NCI-H1417 (cell line): ENCODE measurements at regions not wholly inside any gene's neighbourhood (a gene's known extent, or its start where the extent isn't known, plus 50 kb on each side); places are given as distances from the start of the nearest gene placed in this dataset.

Experiments used
- DNase-seq, 3 experiments: peaks; one replicate each; lab custom pipeline; 2025; lab: John Stamatoyannopoulos, UW

- DNase-seq: no peak
These were observed 134.8 kb downstream of the CMPK2 start for GRCh38 chr2:6730649-6731532.

- no peak for DNase-seq
These were observed 126.2 kb downstream of the CMPK2 start for GRCh38 chr2:6739547-6739946.

GRCh38 chr2:6741229-6741628 is 124.5 kb downstream of the CMPK2 start:
- no peak for DNase-seq

GRCh38 chr2:6744038-6744437 is 121.7 kb downstream of the CMPK2 start:
- no peak for DNase-seq

GRCh38 chr2:6747433-6747832 is 118.3 kb downstream of the CMPK2 start:
- no peak for DNase-seq

- DNase-seq: no peak
These were observed 117.2 kb downstream of the CMPK2 start for GRCh38 chr2:6748406-6749067.

GRCh38 chr2:6749962-6750361 is 115.7 kb downstream of the CMPK2 start:
- DNase-seq: no peak

GRCh38 chr2:6750411-6751158 is 115.1 kb downstream of the CMPK2 start:
- no peak for DNase-seq

- peak in 2 of 3 experiments; percentile 27 to 61 for DNase-seq
These were observed 111.3 kb downstream of the CMPK2 start for GRCh38 chr2:6754419-6754818.

- DNase-seq: no peak
These were observed 110.3 kb downstream of the CMPK2 start for GRCh38 chr2:6755456-6755855.

- DNase-seq: no peak
These were observed 108.5 kb downstream of the CMPK2 start for GRCh38 chr2:6757215-6757614.

GRCh38 chr2:6759689-6760088 is 106.0 kb downstream of the CMPK2 start:
- DNase-seq: no peak

GRCh38 chr2:6760132-6760531 is 105.6 kb downstream of the CMPK2 start:
- DNase-seq: no peak

GRCh38 chr2:6764968-6765723 is 100.6 kb downstream of the CMPK2 start:
- DNase-seq: peak in 1 of 3 experiments; percentile 22

- no peak for DNase-seq
These were observed 96.4 kb downstream of the CMPK2 start for GRCh38 chr2:6769346-6769745.

GRCh38 chr2:6770006-6770405 is 95.7 kb downstream of the CMPK2 start:
- no peak for DNase-seq

- DNase-seq: peak in 2 of 3 experiments; percentile 54 to 79
These were observed 93.8 kb downstream of the CMPK2 start for GRCh38 chr2:6771634-6772611.

- peak; percentile 83 to 89 (median 89) for DNase-seq
These were observed 92.6 kb downstream of the CMPK2 start for GRCh38 chr2:6773007-6773693.

GRCh38 chr2:6773694-6774044 is 92.0 kb downstream of the CMPK2 start:
- no peak for DNase-seq

- peak in 1 of 3 experiments; percentile 20 for DNase-seq
These were observed 89.6 kb downstream of the CMPK2 start for GRCh38 chr2:6776125-6776524.
